HUES64 (cell line): ENCODE measurements at regions not wholly inside any gene's neighbourhood (a gene's known extent, or its start where the extent isn't known, plus 50 kb on each side); places are given as distances from the start of the nearest gene placed in this dataset.

ENCODE experiments used
- H3K27ac ChIP-seq: 2 replicates; pipeline ENCODE4 v1.7.0; 2013; ENCODE audit warnings: low read depth, low read length, inconsistent platforms
- H3K27me3 ChIP-seq: 2 replicates; pipeline ENCODE4 v1.6.1; 2013; ENCODE audit warnings: mild to moderate bottlenecking, low read length; ENCODE audit not compliant: insufficient read depth
- H3K36me3 ChIP-seq: 2 replicates; pipeline ENCODE4 v1.6.1; 2013; ENCODE audit warnings: mild to moderate bottlenecking, low read length; ENCODE audit not compliant: insufficient read depth
- H3K4me1 ChIP-seq: 2 replicates; pipeline ENCODE4 v1.6.1; 2013; ENCODE audit warnings: mild to moderate bottlenecking, low read length, moderate library complexity; ENCODE audit not compliant: insufficient read depth
- H3K4me3 ChIP-seq: 2 replicates; pipeline ENCODE4 v1.5.1; 2013; ENCODE audit warnings: mild to moderate bottlenecking, low read length, moderate library complexity
- H3K9ac ChIP-seq: 2 replicates; pipeline ENCODE4 v1.6.1; 2013; ENCODE audit warnings: mild to moderate bottlenecking, low read depth, low read length
- H3K9me3 ChIP-seq: 2 replicates; pipeline ENCODE4 v1.6.1; 2013; ENCODE audit warnings: low read depth, low read length; ENCODE audit not compliant: insufficient read depth
- WGBS: fragments of 150-250, 120-280 bp; methylation state at CpG from one replicate; pipeline ENCODE4 v1.1.7; 2013; ENCODE audit warnings: missing lambda C conversion rate; 5-methylcytosine and 5-hydroxymethylcytosine counted together

GRCh38 chr11:129266536-129266935, 74.4 kb upstream of the ARHGAP32 start:
- H3K36me3 ChIP-seq = no peaks in the 10 kb centered on the region
- WGBS = 74% methylated on average over 2 of the region's 2 CpGs
- no peaks in the 10 kb centered on the region for H3K9me3 ChIP-seq
- no peak overlapping the region for H3K27ac ChIP-seq
- H3K4me3 ChIP-seq = no peak overlapping the region
- H3K9ac ChIP-seq = no peak overlapping the region
- H3K27me3 ChIP-seq = no peaks in the 10 kb centered on the region
- H3K4me1 ChIP-seq = peaks cover 22% of the 10 kb centered on the region

DNA sequence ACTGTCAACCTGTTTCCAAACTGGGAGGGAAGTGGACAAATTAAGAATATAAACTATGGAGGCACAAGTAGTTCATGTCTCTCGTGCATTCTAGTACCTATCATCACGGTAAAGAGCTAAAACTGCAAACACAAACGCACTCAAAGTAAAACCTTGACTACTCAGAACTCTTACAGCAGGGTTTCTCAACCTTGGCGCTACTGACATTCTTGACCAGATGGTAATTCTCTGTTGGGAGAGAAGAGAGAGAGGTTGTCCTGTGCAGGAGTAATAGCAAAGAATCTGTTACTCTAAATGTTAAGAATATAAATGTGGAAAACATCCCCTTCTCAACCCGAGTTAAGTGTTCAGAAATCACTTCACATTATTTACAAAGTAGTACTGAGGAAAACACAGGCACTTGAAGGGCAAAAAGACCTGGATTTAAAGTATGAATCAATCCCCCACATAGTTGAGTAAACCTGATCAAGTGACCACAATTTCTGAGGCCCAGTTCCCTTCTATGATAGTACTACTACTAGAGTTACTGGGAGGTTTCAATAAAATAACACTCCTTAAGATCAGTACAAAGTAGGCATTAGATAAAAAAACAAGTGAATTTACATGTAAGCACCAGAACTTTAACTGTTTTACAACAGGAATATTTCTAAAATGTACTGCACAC, 73.1 kb upstream of the ARHGAP32 start:
- Histone ChIP-seq H3K4me1 (peaks cover 35% of the 10 kb centered on the region), H3K27ac (no peak overlapping the region)
- 93% methylated on average over 3 of the region's 5 CpGs for WGBS

DNA sequence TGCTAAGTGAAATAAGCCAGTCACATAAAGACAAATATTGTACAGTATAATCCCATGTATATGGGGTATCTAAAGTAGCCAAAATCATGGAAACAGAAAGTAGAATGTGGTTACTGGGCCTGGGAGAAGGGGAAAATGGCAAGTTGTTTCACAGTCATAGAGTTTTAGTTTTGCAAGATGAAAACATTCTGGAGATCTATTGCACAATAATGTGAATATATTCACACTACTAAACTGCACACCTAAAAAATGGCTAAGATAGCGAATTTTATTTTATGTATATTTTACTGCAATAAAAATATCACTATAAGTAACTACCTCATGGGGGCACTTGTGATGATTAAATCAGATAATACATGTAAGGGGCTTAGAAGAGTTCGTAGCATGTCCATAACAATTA, 72.0 kb upstream of the ARHGAP32 start:
- Histone ChIP-seq H3K9me3 (no peaks in the 10 kb centered on the region), H3K4me3 (no peak overlapping the region), H3K4me1 (peaks cover 45% of the 10 kb centered on the region), H3K36me3 (no peaks in the 10 kb centered on the region), H3K9ac (no peak overlapping the region), H3K27ac (no peak overlapping the region), H3K27me3 (no peaks in the 10 kb centered on the region)
- WGBS = 100% methylated on average over 1 of the region's 2 CpGs

More for the DNA sequence above, 73.1 kb upstream of the ARHGAP32 start:
- H3K9ac ChIP-seq = no peak overlapping the region
- H3K9me3 ChIP-seq = no peaks in the 10 kb centered on the region
- H3K27me3 ChIP-seq = no peaks in the 10 kb centered on the region
- no peak overlapping the region for H3K4me3 ChIP-seq
- H3K36me3 ChIP-seq = no peaks in the 10 kb centered on the region

GRCh38 chr11:129260750-129261149, 68.6 kb upstream of the ARHGAP32 start:
- no peak overlapping the region for H3K4me3 ChIP-seq
- peaks cover 46% of the 10 kb centered on the region for H3K4me1 ChIP-seq
- no peak overlapping the region; the same call in 1 of the 2 replicates for H3K27ac ChIP-seq
- no peak overlapping the region for H3K9ac ChIP-seq
- WGBS = 61% methylated on average over 1 of the region's 1 CpG
- H3K27me3 ChIP-seq = no peaks in the 10 kb centered on the region
- no peaks in the 10 kb centered on the region for H3K36me3 ChIP-seq
- no peaks in the 10 kb centered on the region for H3K9me3 ChIP-seq

DNA sequence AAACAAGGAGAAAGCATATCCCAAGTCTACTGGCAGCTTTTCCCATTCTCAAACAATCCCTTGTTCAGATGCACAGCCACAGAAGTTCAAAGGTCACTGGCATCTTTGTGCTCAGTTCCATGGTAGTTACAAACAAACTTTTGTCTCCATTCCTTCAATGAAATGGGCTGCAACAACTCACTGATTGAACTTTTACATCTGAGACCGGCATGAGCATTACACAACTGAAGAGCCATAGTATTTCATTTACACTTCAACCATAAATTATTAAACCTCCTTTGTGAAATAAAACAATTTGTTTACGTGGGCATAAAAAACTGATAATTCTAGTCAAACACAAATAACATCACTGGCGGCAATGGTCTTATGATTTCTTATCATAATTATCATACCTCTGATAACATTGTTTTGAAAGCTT, 67.8 kb upstream of the ARHGAP32 start:
- WGBS = 82% methylated on average over 3 of the region's 3 CpGs
- H3K9me3 ChIP-seq = no peaks in the 10 kb centered on the region
- H3K4me3 ChIP-seq = no peak overlapping the region
- no peaks in the 10 kb centered on the region for H3K27me3 ChIP-seq
- peaks cover 51% of the 10 kb centered on the region for H3K4me1 ChIP-seq
- H3K27ac ChIP-seq = no peak overlapping the region
- H3K9ac ChIP-seq = no peak overlapping the region
- H3K36me3 ChIP-seq = no peaks in the 10 kb centered on the region

DNA sequence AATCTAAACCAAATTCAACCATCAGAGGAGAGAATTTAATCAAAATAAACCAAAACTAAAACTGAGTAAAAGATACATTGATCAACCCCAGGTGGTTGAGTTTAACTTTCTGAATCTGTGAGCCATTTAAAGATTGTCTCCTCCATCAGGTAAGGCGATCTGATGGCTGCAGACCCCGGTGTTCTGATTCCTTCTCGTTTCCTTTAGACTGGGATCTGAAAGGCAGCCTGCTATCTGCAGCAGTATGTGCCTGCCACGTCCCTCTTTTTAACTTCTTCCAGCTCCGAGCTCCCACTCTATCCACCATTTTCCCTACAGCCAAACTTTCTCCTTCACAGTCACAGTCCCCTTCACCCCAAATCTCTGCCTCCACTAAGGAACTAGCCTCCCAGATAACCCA, 66.1 kb upstream of the ARHGAP32 start:
- Histone ChIP-seq H3K27me3 (no peaks in the 10 kb centered on the region), H3K4me3 (no peak overlapping the region), H3K36me3 (no peaks in the 10 kb centered on the region), H3K9me3 (no peaks in the 10 kb centered on the region), H3K9ac (no peak overlapping the region), H3K27ac (no peak overlapping the region), H3K4me1 (peaks cover 68% of the 10 kb centered on the region)
- WGBS = 64% methylated on average over 5 of the region's 5 CpGs

DNA sequence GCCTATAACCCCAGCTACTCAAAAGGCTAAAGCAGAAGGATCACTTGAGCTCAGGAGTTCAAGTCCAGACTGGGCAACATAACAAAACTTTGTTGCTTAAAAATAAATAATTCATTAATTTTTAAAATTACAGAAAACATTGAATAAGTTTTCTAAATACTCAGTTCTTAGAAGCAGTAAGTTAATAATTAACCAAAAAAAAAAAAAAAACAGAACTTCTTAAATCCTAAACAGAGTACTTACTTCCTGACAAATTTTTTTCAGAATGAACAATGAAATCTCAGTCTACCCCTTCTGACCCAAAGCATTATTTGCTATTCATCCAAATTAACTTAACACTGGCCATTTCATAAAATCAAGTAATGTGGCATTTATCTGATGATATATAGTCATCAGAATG, 65.4 kb upstream of the ARHGAP32 start:
- peaks cover 74% of the 10 kb centered on the region for H3K4me1 ChIP-seq
- no peak overlapping the region for H3K27ac ChIP-seq

GRCh38 chr11:129252621-129253020, 60.5 kb upstream of the ARHGAP32 start:
- peak overlapping the region; percentile 32 for H3K4me3 ChIP-seq
- H3K27ac ChIP-seq = peak overlapping the region; percentile 61
- 0 out of 2 replicates have a peak overlapping the region, but pooled peaks have one; percentile 15 for H3K9ac ChIP-seq
- H3K9me3 ChIP-seq = no peaks in the 10 kb centered on the region
- no peaks in the 10 kb centered on the region for H3K27me3 ChIP-seq
- peaks cover 72% of the 10 kb centered on the region for H3K4me1 ChIP-seq
- 4% methylated on average over 5 of the region's 5 CpGs for WGBS
- no peaks in the 10 kb centered on the region for H3K36me3 ChIP-seq

More for the DNA sequence above, 65.4 kb upstream of the ARHGAP32 start:
- no peak overlapping the region for H3K4me3 ChIP-seq
- H3K27me3 ChIP-seq = no peaks in the 10 kb centered on the region
- no peak overlapping the region for H3K9ac ChIP-seq
- H3K36me3 ChIP-seq = no peaks in the 10 kb centered on the region
- H3K9me3 ChIP-seq = no peaks in the 10 kb centered on the region

DNA sequence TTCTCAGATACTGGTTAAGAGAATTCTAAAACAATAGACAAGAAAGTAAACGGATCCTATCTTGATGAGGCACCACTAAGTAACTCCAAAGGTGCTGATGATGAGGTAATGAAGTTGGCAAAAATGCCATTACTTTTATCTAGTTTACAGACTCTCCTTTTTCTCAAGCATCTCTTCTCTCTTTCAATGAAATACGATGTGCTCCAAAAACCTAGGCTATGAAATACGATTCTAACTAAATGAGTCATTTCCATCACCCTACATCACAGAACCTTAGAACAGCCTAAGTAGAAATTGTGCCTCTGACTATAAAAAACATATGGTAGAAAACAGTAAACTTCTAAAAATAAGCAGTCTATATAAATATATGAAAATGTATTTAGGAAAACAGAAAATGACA, 58.9 kb upstream of the ARHGAP32 start:
- Histone ChIP-seq H3K9ac (no peak overlapping the region), H3K36me3 (no peaks in the 10 kb centered on the region), H3K9me3 (no peaks in the 10 kb centered on the region), H3K4me3 (no peak overlapping the region), H3K27ac (no peak overlapping the region), H3K4me1 (peaks cover 70% of the 10 kb centered on the region), H3K27me3 (no peaks in the 10 kb centered on the region)
- WGBS = 85% methylated on average over 3 of the region's 3 CpGs

DNA sequence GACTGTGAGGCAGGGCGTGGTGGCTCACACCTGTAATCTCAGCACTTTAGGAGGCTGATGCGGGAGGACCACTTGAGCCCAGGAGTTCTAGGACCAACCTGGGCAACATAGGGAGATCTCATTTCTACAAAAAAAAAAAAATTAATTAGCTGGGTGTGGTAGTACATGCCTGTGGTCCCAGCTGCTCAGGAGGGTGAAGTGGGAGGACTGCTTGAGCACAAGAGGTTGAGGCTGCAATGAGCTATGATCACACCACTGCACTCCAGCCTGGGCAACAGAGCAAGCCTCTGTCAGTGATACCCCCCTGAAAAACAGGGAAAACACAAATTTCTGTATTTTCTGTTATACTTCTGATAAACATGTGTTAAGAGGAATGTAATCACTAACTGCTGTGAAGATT, 57.8 kb upstream of the ARHGAP32 start:
- no peaks in the 10 kb centered on the region for H3K27me3 ChIP-seq
- H3K27ac ChIP-seq = no peak overlapping the region
- no peaks in the 10 kb centered on the region for H3K9me3 ChIP-seq
- peaks cover 62% of the 10 kb centered on the region for H3K4me1 ChIP-seq
- H3K4me3 ChIP-seq = no peak overlapping the region
- WGBS = 97% methylated on average over 2 of the region's 2 CpGs
- no peak overlapping the region for H3K9ac ChIP-seq
- no peaks in the 10 kb centered on the region for H3K36me3 ChIP-seq

DNA sequence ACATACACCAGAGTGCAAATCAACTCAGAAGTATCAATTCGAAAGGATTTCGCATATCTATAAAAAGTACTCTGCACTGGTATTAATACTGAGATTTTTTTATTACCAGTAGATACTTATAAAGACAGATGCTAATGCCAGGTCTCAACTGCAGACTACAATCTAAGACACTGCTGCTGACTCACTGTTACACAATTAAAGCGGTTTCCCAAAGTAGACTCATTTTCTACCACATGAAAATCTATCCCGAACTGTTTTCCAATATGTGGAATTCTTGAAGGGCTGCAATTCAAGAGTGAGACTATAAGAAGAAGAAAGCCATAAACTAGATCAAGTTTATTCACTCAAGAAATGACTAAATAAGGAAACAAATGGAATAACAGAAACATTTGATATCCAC, 57.2 kb upstream of the ARHGAP32 start:
- no peak overlapping the region for H3K4me3 ChIP-seq
- no peak overlapping the region for H3K27ac ChIP-seq
- peaks cover 56% of the 10 kb centered on the region for H3K4me1 ChIP-seq
- H3K9me3 ChIP-seq = no peaks in the 10 kb centered on the region
- H3K36me3 ChIP-seq = no peaks in the 10 kb centered on the region
- 100% methylated on average over 2 of the region's 4 CpGs for WGBS
- H3K9ac ChIP-seq = no peak overlapping the region
- no peaks in the 10 kb centered on the region for H3K27me3 ChIP-seq

GRCh38 chr11:129248618-129249017, 56.5 kb upstream of the ARHGAP32 start:
- H3K9ac ChIP-seq = no peak overlapping the region
- no peaks in the 10 kb centered on the region for H3K9me3 ChIP-seq
- WGBS = 69% methylated on average over 2 of the region's 4 CpGs
- H3K27me3 ChIP-seq = no peaks in the 10 kb centered on the region
- peaks cover 49% of the 10 kb centered on the region for H3K4me1 ChIP-seq
- H3K36me3 ChIP-seq = no peaks in the 10 kb centered on the region
- H3K4me3 ChIP-seq = no peak overlapping the region
- no peak overlapping the region for H3K27ac ChIP-seq
